IPS DF 4.7 (cell line): ENCODE measurements at regions not wholly inside any gene's neighbourhood (a gene's known extent, or its start where the extent isn't known, plus 50 kb on each side); places are given as distances from the start of the nearest gene placed in this dataset.

Experiments used
- DNase-seq: peaks from one replicate; pipeline ENCODE4 v3.0.0-alpha.2; 2013; ENCODE audit warnings: low spot score; ENCODE audit errors: extremely low read depth

DNA sequence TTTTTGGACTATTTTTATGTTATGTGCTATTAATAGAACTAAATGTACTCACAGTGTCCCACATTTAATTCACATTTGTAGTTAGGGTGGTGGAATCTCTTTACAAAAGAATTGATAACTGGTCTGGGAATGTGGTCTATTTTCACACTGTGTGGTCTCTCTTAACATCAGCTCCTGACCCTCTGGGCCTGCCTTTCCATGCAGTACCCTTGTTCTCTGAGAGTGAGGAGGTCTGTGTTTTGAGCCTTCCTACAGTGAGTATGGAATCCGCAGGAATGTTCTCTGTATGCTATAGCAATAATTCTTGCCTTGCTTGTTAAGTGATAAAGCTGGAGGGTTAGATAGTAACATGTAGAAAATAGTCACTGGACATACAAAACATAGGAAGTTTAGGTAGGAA lies 717.3 kb upstream of the POU3F2 start:
- DNase-seq, result no peak

DNA sequence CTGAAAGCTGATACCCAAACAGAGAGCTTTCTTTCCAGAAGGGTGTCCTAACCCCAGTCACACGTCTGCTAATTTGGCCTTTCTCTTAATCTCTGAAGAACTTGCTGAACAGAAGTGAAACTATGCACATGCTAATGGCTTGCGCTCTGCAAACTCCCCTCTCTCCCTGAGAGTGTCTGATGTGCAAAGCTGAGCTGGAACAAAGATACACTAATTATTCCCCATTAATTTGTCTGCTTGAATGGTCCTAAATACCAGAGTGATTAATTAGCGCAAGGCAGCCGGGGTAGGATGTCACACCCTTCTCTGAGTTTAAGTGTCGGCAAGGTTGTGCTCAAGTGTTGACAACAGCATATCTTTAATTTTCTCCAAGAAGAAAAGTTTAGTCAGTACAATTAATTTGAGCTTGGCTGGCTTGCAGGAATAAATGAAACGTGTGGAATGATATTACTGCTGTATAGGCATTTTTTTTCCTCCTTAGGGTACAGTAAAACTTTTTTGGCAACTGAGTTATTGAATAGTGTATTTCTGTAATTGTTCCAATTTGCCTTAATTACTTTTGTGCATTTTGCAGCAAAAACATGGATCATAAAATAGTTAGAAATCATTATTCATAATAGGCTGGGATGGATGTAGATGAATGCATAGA lies 715.9 kb upstream of the POU3F2 start:
- no peak for DNase-seq

DNA sequence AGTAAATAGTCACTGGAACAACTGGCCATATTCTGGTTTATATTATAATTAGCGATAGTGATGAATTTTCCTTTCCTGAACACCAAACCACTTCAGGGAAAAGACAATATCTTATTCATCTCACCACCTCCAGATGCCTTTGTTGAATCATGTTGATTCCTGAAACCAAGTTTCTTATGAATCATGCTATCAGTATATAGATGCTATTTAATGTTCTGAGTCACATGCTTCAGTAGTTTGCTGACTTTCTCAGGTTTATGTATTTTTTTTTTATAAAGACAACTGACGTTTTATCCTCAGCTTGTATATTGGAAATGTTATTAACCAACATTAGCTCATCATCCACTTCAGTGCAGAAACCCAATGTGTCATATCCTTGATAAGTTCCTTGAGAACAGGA lies 710.2 kb upstream of the POU3F2 start:
- no peak for DNase-seq

DNA sequence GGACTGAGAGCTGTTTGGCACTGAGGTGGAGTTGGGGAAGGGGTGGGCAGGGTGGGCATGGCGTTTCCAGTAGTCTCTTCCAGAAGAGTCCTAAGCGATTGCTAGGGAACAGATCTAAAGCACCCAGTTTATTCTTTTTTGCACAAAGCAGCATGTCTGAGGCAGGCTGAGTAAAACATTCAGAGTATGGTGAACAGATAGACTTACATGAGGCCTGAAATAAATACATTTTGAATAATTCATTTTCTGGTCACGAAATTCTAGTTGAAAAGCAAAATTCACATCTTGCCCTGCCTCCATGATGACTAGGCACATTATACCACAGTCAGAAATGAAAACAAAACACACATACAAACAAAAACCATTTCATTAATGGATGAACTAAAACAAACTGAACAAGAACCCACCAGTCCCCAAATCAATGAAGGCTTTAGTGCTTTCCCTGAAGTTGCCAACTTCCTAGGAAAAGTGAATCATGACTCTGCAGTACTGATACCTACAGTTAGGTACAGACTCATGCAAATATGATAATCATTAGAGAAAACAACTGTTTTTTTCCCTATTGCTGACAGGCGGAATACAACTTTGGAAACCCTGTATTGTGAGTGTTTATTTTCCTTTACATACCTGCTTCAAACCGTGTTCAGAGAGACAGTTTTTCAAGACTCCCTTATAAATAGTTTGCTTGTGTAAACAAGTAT lies 702.9 kb upstream of the POU3F2 start:
- DNase-seq, result no peak

DNA sequence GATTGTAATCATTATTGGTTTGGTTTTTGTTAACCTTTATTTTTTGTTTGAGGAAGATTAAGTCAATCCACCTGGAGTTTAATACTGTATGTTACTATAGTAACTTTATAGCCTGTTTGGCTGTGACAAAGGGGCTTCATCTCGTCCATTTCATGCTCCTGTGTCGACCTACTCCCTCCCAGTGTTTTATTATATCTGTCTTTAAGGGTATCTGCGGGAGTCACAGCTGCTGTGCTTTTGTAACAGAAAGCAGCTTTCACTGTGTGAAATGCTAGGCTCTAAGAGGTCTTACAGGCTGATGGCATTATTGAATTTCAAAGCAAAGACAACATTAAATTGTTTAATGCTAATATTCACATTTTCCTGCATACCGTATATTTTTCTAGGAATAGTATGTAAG lies 698.0 kb upstream of the POU3F2 start:
- no peak for DNase-seq

DNA sequence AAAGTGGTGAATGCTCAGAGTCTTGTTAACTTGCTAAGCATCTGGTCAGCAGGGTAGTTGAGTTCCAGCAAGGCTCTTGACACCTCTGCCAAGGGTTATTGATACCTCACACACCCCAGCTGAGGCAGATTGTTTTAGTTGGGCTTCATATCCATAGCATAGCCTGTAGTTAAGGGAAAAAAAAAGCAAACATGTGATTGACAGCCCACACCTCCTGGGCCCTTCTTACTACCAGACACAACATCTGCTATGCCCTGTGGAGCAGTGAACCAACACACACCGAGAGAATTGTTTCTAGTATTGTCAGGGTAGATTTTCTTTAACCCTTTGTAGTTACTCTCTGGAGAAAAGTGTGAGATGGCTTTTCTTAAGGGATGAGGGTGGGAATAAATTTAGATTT lies 697.0 kb upstream of the POU3F2 start:
- DNase-seq, result no peak

DNA sequence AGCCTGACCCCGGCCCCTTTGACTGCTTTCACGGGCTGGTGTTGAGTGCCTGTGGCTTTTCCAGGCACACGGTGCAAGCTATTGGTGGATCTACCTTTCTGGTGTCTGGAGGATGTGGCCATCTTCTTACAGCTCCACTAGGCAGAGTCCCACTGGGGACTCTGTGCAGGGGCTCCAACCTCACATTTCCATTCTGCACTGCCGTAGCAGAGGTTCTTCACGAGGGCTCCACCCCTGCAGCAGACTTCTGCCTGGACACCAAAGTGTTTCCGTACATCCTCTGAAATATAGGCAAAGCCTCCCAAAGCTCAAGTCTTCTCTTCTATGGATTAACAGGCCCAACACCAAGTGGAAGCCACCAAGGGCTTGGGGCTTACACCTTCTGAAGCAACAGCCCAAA lies 691.5 kb upstream of the POU3F2 start:
- DNase-seq, result no peak

DNA sequence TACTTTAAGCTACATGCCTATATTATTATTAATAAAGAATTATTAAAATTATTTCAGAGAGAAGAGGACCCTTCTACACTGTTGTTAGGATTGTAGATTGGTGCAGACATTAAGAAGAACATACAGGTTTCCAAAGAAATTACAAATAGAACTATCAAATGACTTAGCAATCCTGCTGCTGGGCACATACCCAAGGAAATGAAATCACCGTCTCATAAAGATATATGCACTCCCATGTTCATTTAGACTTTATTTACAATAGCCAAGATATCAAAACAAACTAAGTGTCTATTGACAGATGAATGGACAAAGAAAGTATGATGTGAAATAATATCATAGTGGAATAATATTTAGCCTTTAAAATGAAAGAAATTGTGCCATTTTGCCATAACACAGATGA lies 687.7 kb upstream of the POU3F2 start:
- no peak for DNase-seq

DNA sequence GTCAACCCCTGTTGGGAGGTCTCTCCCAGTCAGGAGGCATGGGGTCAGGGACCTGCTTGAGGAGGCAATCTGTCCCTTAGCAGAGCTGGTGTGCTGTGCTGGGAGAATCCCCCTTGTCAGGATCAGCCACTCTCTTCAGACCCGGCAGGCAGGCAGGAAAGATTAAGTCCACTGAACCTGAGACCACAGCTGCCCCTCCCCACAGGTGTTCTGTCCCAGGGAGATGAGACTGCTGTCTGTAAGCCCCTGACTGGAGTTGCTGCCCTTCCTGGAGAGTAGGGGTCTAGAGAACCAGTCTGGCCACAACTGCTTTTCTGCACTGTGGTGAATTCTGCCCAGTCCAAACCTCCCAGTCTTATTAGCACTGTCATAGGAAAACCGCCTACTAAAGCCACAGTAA lies 677.8 kb upstream of the POU3F2 start:
- DNase-seq, result no peak

DNA sequence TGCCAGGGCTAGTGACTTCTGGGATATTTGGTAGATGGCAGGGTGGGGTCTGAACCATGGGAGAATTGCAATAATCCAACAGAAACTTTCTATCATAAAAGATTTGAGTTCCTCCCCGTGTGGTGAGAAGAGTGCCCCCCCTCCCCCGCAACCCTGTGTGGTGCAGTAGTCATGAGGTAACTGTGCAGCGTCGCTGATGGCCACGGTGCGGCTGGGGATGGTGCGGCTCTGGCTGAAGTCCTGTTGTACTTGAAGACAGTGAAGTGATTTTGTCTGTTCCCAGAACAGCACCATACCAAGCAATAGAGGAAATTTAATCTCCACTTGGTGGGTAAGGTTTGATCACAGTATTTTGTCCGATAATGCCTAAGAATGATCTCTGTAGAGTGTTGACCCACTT lies 654.8 kb upstream of the POU3F2 start:
- no peak for DNase-seq

DNA sequence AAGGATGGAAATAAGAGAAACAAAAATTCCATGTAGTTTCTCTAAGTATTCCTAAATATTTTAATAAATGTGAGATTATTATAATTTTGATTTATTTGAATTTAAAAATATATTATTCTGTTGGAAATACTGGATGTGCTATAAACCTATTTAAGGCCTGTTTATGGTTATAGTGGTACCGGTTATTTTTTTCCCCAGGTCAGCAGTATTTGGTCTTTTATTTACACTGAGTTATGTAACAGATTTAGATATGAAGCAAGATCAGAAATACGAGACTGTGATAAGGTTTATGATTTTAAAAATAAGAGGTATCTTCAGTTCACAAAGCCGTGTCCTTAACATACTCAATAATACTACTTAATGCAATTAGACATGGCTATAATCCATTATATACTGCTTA lies 634.3 kb upstream of the POU3F2 start:
- DNase-seq, result no peak

DNA sequence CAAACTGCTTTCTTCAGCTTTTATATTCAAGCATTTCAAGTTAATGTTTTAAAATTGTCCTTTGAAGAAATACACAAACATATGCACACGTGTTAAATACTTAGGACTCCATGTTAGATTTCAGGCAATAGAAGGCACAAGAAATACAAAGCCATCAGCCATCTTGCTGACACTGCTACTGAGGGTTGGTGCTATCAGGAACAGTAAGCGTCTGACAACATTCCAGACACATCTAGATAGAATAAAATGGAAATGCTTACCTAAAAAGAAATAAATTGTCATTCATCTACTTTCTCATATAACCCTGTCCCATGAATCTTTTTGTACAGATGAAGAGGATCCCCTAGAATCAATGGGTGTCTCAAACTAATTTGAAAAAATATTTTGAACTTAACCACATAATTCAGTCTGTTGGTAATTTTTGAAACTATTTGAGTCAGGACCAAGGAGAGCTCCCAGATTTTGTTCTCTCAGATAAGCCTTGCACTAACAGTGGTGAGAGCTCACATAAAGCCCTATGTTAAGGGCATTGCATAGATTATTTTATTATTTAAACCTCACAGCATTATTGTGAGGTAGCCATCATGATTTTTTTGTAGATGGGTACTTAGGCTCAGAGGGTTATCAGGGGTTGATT lies 631.1 kb upstream of the POU3F2 start:
- DNase-seq, result peak; percentile 11

DNA sequence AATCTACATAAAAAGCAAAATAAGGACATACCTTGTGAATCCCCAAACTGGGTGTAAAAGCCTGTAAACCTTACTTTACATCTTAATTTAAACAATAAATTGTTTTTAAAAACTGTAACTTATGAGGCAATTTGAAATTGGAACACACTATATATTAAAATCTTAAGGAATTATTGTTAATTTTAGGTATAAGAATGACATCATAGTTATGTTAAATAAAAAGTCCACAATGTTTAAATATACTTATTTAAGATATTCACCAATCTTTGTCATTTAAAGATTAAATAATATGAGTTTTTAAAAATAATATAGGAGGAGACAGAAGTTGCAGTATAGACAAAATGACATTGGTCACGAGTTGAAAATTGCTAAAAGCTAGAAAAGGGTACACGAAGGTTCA lies 621.9 kb upstream of the POU3F2 start:
- DNase-seq, result no peak

DNA sequence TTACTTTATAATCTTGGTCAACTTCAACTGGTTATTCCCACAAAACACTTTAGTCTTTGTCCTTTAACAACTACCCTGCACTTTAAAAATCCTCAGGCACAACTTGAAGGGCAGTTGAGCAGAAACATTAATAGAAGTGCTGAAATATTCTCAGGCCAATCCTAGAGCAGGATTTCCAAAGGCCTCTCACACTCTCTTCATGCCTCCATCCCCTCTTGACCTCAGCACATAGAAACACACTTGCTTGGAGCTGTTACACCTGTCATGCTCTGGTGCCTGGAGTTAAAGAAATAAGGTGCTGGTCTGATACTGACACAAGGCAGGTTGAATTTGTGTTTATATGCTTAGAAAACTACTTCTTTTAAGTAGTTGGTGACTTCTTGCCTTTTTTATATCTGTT lies 618.8 kb upstream of the POU3F2 start:
- no peak for DNase-seq

DNA sequence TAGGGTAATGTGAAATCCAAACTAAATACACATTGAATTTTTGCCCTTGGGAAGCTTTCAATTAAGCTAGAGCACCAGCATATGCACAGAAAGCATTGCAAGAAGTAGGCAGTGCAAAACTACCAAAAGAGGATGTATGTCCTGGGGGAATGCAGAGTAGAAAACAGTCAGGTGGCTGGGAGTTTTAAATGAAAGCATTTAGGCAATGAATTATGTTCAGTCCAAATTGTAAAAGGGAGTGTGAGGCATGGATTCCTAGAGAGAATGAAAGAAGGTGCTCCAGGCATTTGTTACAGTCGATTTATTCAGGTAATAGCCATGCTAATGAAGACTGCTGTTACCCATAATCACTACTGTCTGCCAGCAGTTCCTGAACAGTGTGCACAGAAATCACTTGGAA lies 604.1 kb upstream of the POU3F2 start:
- DNase-seq, result no peak

DNA sequence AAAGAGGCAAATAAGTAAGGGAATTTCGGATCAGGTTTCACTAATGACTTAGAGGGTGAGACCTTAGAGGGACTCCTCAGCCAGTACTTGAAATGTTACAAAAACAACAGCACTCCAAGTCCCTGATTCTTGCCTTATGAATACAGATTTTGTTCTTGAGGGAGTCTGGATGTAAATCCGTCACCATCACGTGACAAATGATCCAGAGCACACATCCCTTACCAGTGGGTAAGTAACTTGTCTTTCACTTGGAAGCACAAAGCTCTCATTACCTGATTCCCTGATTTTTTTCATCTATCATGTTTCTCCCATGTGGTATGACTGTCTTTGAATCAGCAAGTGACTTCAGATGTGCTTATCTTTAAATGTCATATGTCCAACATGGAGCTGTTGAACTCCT lies 595.3 kb upstream of the POU3F2 start:
- DNase-seq, result no peak

DNA sequence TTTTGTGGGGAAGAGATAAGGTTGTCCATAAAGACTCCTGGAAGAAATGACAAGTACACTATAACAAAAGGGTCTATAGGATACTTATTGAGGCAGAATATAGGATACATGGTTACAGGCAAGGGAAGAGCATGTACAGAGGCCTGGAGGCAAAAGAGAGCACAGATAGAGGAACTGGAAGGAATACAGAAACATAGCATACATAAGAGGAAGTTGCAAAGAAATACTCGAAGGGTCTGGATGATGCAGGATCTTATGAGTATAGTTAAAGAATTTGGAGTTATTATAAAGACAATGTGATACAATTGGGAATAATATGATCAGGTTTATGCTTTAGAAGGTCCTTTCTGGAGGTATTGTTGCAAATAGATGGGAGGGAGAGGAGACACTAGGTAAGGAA lies 592.7 kb upstream of the POU3F2 start:
- no peak for DNase-seq

DNA sequence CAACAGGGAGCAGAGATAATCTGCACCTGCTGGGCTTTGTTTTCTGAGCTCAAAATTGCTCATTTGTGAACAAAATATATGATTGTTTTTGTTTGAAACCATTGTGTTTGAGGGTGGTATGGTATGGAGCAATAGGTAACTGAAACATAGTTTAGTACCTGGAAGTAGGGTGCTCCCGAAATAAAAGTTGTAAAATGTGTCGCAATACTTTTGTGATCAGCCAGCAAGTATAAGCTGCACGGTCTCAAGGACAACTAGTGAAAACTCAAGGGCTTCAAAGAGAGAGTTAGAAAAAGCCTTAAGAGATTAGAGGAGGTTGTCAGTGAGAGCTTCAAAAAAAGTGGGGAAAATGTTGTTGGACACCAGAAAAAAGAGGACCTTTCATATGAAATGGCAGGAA lies 579.8 kb upstream of the POU3F2 start:
- no peak for DNase-seq

DNA sequence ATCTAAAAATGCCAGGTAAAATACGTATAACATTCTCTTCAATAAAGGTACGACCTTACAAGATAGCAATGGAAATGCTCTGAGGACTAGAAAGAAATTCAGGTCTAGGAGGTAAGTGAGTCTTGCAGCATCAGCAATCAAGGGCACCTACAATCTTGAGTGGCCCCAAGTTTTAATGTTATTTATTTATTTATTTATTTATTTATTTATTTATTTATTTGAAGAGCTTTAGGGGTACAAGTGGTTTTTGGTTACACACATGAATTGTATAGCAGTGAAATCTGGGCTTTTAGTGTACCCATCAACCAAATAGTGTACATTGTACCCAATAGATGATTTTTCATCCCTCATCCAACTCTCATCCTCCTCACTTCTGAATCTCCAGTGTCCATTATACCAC lies 574.0 kb upstream of the POU3F2 start:
- DNase-seq, result no peak

DNA sequence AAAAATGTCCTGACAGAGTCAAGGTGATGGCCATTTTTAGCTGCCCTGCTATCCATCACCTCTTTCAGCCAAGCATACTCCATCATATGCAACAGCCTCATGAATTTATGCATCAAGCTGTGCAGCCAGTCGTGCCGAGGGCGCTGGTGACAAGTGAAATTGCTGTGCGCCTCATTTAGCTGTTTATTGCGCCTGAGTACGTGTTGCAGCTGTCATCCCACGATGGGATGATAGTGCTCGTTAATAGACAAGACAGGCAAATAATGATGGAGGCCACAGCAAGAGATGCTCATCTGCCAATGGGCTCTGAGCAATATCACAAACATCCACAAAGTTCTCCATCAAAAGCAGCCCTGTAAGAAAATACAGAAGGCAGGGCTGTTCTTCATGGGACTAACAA lies 562.3 kb upstream of the POU3F2 start:
- DNase-seq, result no peak

DNA sequence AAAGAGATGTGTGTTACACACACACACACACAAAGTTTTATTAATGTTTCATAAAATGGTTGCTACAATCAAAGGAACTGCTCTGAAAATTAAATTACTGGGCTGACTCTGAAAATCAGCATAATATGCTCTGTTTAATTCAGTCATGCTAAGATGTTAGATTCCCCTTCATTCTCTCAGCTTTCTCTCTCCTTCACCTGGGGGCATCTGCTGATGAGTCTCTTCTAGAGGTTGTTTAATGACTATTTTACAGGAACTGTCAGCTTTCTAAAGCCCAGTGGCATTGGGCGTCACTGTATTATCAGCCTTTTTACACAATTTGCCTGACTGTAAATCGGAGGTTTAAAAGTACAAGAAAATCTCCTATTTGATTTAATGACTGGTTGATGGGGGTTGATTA lies 559.7 kb upstream of the POU3F2 start:
- DNase-seq, result no peak

DNA sequence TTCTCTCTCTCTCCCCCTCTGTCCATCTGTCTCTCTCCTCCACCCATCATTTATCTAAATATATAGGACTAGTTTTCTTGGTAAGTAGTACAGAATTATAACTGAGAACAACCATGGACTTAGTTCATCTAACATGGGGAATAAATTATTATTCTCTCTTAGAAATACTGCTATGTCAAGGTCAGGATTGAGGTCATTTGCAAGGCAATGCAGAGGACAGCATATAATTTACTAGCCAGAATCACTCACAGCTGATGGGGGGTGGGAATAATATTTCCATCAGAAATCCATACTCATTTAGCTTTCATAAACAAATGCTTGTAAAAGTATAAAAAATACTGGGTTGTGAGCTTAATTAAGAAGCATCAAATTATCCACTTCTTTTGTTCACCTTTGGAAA lies 553.9 kb upstream of the POU3F2 start:
- no peak for DNase-seq

DNA sequence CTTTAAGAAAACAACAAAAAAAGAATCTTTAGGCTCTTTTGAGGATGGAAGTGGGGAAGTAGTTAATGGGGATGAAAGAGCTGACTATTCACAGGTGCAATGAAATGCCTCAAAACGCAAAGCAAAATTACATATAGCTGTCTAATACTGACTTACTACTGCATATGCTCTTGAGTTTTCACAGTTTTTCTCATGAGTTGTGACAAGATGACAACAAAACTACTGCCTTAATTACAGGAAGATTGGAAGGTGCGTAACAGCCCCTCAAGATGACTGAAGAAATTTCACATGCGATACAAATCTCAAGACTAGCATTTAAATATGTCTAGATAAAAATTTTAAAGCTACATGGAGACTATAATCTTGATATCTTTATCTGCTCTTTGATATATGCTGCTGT lies 547.8 kb upstream of the POU3F2 start:
- no peak for DNase-seq
